Tibial nerve (tissue), 4 donors: ENCODE measurements at regions not wholly inside any gene's neighbourhood (a gene's known extent, or its start where the extent isn't known, plus 50 kb on each side); places are given as distances from the start of the nearest gene placed in this dataset.

ENCODE experiments used
- DNase-seq, 2 donors: peaks; one replicate each; pipeline ENCODE4 v3.0.0-alpha.2; 2019; ENCODE audit warnings: low spot score in 2 of 2
- H3K27ac ChIP-seq, 4 donors: fragments of 200-600 bp; sonication (generic) in 3 of 4; one replicate each; pipeline ENCODE4 v1.5.1; 2017 to 2019; ENCODE audit warnings: mild to moderate bottlenecking in 1 of 4
- H3K27me3 ChIP-seq, 2 donors: fragments of 200-600 bp; sonication (generic) in 1 of 2; one replicate each; pipeline versions ENCODE4 v1.5.1 to v1.6.0; 2017 to 2019
- H3K36me3 ChIP-seq, 3 donors: fragments of 200-600 bp; sonication (generic); one replicate each; pipeline ENCODE4 v1.5.1; 2018 to 2019
- H3K4me1 ChIP-seq, 4 donors: fragments of 200-600 bp; sonication (generic) in 3 of 4; one replicate each; pipeline ENCODE4 v1.5.1; 2017 to 2019
- H3K4me3 ChIP-seq, 4 donors: fragments of 200-600 bp; sonication (generic) in 3 of 4; one replicate each; pipeline ENCODE4 v1.5.1; 2017 to 2019; ENCODE audit warnings: mild to moderate bottlenecking in 1 of 4, moderate library complexity in 1 of 4
- H3K9me3 ChIP-seq, 4 donors: fragments of 200-600 bp; sonication (generic) in 3 of 4; one replicate each; pipeline ENCODE4 v1.5.1; 2017 to 2019
- EP300 ChIP-seq, 2 donors: sonication (generic); formaldehyde crosslinking; IDR thresholded peaks; one replicate each; pipeline ENCODE4 v1.6.1; 2017; ENCODE audit warnings: antibody characterized with exemption in 2 of 2, mild to moderate bottlenecking in 1 of 2
- POLR2A ChIP-seq, 2 donors: fragments of 450-650 bp; IDR thresholded peaks; one replicate each; pipeline ENCODE4 v1.6.1; 2017; ENCODE audit warnings: antibody characterized with exemption in 2 of 2, mild to moderate bottlenecking in 2 of 2, moderate library complexity in 2 of 2
- WGBS, 2 donors: methylation state at CpG; one replicate each; pipeline ENCODE4 v1.1.5; 2018; 5-methylcytosine and 5-hydroxymethylcytosine counted together
- TF ChIP-seq, protein P1 (sequence below), 5 experiments: fragments of 200-600 bp in 3 of 5; fragments of 450-650 bp in 2 of 5; sonication (generic) in 3 of 5; IDR thresholded peaks; one replicate each; pipeline ENCODE4 v1.5.1; 2016 to 2019; ENCODE audit warnings: antibody characterized with exemption in 5 of 5, mild to moderate bottlenecking in 3 of 5, moderate library complexity in 2 of 5

DNA sequence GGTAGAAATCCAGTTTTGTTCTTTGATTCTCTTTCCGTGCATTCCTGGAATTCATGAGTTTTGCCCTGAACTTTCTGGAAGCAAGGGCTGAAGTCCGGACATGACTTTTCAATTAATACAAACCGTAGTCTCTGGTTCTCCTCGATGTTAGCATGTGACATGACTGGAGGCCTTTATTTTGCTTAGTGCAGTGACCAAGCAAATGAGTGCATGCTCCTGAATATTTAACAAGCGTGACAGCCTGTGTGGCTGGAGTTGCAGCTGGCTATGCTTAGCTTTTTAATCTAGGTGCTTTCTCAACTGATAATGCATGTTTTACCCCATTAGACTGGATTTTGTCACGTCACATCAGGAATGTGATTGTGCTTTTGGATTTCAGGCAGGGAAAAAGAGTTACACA is 302.1 kb downstream of the MAP2K6 start:
- no peaks in the 10 kb centered on the region for H3K9me3 ChIP-seq
- no peaks in the 10 kb centered on the region for H3K36me3 ChIP-seq
- peaks cover 0 to 20% (median 2%) of the 10 kb centered on the region in 4 donors for H3K4me1 ChIP-seq
- no peak for TF ChIP-seq POLR2A (IDR thresholded peaks at IDR 0.05)
- TF ChIP-seq, protein P1, sequence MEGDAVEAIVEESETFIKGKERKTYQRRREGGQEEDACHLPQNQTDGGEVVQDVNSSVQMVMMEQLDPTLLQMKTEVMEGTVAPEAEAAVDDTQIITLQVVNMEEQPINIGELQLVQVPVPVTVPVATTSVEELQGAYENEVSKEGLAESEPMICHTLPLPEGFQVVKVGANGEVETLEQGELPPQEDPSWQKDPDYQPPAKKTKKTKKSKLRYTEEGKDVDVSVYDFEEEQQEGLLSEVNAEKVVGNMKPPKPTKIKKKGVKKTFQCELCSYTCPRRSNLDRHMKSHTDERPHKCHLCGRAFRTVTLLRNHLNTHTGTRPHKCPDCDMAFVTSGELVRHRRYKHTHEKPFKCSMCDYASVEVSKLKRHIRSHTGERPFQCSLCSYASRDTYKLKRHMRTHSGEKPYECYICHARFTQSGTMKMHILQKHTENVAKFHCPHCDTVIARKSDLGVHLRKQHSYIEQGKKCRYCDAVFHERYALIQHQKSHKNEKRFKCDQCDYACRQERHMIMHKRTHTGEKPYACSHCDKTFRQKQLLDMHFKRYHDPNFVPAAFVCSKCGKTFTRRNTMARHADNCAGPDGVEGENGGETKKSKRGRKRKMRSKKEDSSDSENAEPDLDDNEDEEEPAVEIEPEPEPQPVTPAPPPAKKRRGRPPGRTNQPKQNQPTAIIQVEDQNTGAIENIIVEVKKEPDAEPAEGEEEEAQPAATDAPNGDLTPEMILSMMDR (IDR thresholded peaks at IDR 0.05) = no peak
- no peak for TF ChIP-seq EP300 (IDR thresholded peaks at IDR 0.05)
- WGBS, 2 donors = 38 to 45% methylated on average over 6 of the region's 6 CpGs
- H3K27me3 ChIP-seq = no peaks in the 10 kb centered on the region
- no peak for DNase-seq
- peak overlapping the region in 1 of 4 donors; percentile 52 for H3K27ac ChIP-seq
- H3K4me3 ChIP-seq = no peak overlapping the region

DNA sequence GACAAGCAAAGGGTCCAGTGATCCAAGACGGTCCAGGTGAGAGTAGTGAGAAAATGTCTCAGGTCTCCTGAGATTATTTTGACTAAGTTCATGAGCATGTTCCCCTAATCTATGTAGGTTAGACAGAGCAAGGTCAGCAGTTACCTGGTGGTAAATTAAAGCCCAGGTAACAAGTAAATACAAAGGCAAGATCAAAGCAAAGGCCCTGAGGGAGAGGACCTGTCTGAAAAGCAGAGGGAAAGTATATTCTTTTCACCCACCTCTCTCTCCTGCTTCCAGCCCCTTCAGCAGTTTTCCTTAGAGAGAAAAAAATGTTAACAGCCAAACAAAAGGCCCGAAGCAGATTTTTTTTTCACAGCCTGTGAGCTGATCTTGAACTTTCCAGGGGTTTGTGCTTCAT is 302.7 kb downstream of the MAP2K6 start:
- no peak for DNase-seq
- H3K27me3 ChIP-seq = no peaks in the 10 kb centered on the region
- no peaks in the 10 kb centered on the region for H3K9me3 ChIP-seq
- 45 to 47% methylated on average over 2 of the region's 2 CpGs for WGBS, 2 donors
- no peak for TF ChIP-seq EP300 (IDR thresholded peaks at IDR 0.05)
- TF ChIP-seq POLR2A (IDR thresholded peaks at IDR 0.05) = no peak
- TF ChIP-seq, protein P1 (IDR thresholded peaks at IDR 0.05) = no peak
- no peak overlapping the region for H3K4me3 ChIP-seq
- no peaks in the 10 kb centered on the region for H3K36me3 ChIP-seq
- H3K27ac ChIP-seq = peak overlapping the region in 2 of 4 donors; percentile 11 to 52
- peaks cover 0 to 15% (median 2%) of the 10 kb centered on the region in 4 donors for H3K4me1 ChIP-seq

DNA sequence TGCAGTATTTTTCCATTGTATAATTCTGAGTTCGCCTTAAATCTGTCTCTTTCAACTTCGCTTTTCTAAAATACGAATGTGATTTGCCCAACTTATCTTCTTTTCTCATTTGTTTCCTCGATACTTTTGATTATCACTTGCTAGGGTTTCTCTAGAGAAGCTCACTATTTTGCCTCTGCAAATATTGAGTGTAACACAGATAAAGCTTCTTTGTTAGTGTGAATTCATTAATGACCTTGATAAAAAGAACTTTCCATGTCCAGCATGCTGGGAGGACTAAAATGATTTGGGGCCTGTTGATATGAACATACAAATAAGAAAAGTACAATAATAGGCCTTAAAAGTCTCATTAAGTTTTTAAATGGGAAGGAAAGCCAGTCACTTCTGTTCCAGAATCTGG is 303.3 kb downstream of the MAP2K6 start:
- no peaks in the 10 kb centered on the region for H3K27me3 ChIP-seq
- 69 to 73% methylated on average over 4 of the region's 4 CpGs for WGBS, 2 donors
- H3K4me1 ChIP-seq = peaks cover 0 to 15% (median 2%) of the 10 kb centered on the region in 4 donors
- no peak overlapping the region for H3K4me3 ChIP-seq
- no peaks in the 10 kb centered on the region for H3K36me3 ChIP-seq
- no peak for DNase-seq
- TF ChIP-seq POLR2A (IDR thresholded peaks at IDR 0.05) (no peak), EP300 (IDR thresholded peaks at IDR 0.05) (no peak)
- TF ChIP-seq, protein P1 (IDR thresholded peaks at IDR 0.05) = no peak
- peak overlapping the region in 2 of 4 donors; percentile 11 to 52 for H3K27ac ChIP-seq
- H3K9me3 ChIP-seq = no peaks in the 10 kb centered on the region

DNA sequence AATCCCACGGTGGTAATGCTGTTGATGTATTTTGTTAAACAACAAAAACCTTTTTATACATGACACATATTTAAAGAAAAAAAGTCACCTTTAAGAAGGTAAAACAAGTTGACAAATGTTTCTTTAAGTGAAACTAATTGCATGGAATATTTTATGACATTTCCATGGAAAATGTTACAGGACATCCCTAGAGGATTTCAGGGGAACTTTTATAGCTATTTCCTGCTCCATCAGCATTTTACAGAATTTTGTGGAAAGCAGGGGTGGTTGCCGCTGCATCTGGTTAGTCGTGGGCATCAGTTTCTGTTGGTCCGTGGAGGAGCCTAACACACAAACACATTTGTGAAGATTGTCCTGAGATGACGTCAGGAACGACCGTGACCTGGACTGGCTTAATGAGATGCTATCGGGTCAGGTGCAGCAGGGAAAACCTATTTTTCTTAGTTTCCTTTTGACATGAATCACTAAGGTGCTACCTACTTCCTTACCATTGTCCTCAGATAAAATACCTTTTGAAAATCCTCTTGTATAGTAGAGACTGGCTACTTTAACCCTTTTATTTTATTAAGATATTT is 305.1 kb downstream of the MAP2K6 start:
- no peak for DNase-seq
- WGBS, 2 donors = 71% methylated on average over 8 of the region's 8 CpGs
- TF ChIP-seq EP300 (IDR thresholded peaks at IDR 0.05) (no peak), POLR2A (IDR thresholded peaks at IDR 0.05) (no peak)
- TF ChIP-seq, protein P1 (IDR thresholded peaks at IDR 0.05) = no peak
- no peaks in the 10 kb centered on the region for H3K36me3 ChIP-seq
- H3K9me3 ChIP-seq = no peaks in the 10 kb centered on the region
- peaks cover 0 to 15% (median 2%) of the 10 kb centered on the region in 4 donors for H3K4me1 ChIP-seq
- no peak overlapping the region for H3K4me3 ChIP-seq
- H3K27me3 ChIP-seq = no peaks in the 10 kb centered on the region
- no peak overlapping the region for H3K27ac ChIP-seq

DNA sequence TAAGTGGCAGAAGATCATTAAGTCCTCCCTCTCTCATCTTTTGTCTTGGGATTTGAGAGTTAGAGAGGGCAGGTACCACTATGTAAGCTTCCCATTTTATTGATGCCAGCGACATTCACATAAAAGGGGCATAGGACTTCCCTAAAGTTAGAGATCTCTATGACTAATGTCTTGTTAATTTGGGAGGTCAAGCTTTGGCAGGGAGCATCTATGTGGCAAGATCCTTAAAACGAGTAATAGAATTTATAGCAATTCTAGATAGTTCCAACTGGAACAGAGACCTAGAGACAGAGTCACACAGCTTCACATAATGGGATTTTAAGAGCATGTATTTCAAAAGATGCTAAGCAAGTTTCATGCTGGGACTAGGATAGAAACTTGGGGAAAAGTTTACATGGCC is 308.0 kb downstream of the MAP2K6 start:
- Histone ChIP-seq H3K9me3 (no peaks in the 10 kb centered on the region), H3K27ac (no peak overlapping the region), H3K4me3 (no peak overlapping the region), H3K4me1 (peaks cover 0 to 3% (median 0%) of the 10 kb centered on the region in 4 donors), H3K27me3 (no peaks in the 10 kb centered on the region), H3K36me3 (no peaks in the 10 kb centered on the region)
- DNase-seq = no peak
- 70 to 74% methylated on average over 2 of the region's 2 CpGs for WGBS, 2 donors
- TF ChIP-seq, protein P1 (IDR thresholded peaks at IDR 0.05) = no peak
- TF ChIP-seq EP300 (IDR thresholded peaks at IDR 0.05) (no peak), POLR2A (IDR thresholded peaks at IDR 0.05) (no peak)
